IPS DF 6.9 (cell line): ENCODE measurements at regions not wholly inside any gene's neighbourhood (a gene's known extent, or its start where the extent isn't known, plus 50 kb on each side); places are given as distances from the start of the nearest gene placed in this dataset.

Source experiments
- DNase-seq: peaks from one replicate; pipeline ENCODE4 v3.0.0-alpha.2; 2013; ENCODE audit warnings: low read depth, low spot score
- H3K27ac ChIP-seq: one replicate; pipeline ENCODE4 v1.5.1; 2013; ENCODE audit warnings: low read length, control low read depth
- H3K27me3 ChIP-seq: 2 replicates; pipeline ENCODE4 v1.6.1; 2013; ENCODE audit warnings: mild to moderate bottlenecking, low read length; ENCODE audit not compliant: control insufficient read depth, insufficient read depth
- H3K36me3 ChIP-seq: 2 replicates; pipeline ENCODE4 v1.6.1; 2013; ENCODE audit warnings: low read length; ENCODE audit not compliant: control insufficient read depth, insufficient read depth
- H3K4me1 ChIP-seq: 2 replicates; pipeline ENCODE4 v1.6.1; 2013; ENCODE audit warnings: low read length; ENCODE audit not compliant: control insufficient read depth, insufficient read depth
- H3K4me3 ChIP-seq: 2 replicates; pipeline ENCODE4 v1.5.1; 2013; ENCODE audit warnings: mild to moderate bottlenecking, low read length
- H3K9me3 ChIP-seq: 2 replicates; pipeline ENCODE4 v1.6.1; 2013; ENCODE audit warnings: low read length, inconsistent platforms; ENCODE audit not compliant: control insufficient read depth, insufficient read depth
- WGBS: extraction: QIAGEN DNeasy Blood & Tissue Kit; methylation state at CpG from one replicate; pipeline ENCODE4 v1.1.7; 2013; ENCODE audit warnings: mixed read lengths, missing lambda C conversion rate; ENCODE audit not compliant: insufficient read length, insufficient coverage; 5-methylcytosine and 5-hydroxymethylcytosine counted together

GRCh38 chr1:59180735-59181134 is 116.2 kb upstream of the FGGY start:
- Histone ChIP-seq H3K9me3 (no peaks in the 10 kb centered on the region), H3K36me3 (no peaks in the 10 kb centered on the region), H3K4me3 (no peak overlapping the region), H3K27me3 (no peaks in the 10 kb centered on the region), H3K4me1 (no peaks in the 10 kb centered on the region), H3K27ac (no peak overlapping the region)
- no peak for DNase-seq
- no CpG with 5 or more reads among the region's 2 CpGs for WGBS

- Histone ChIP-seq H3K9me3 (no peaks in the 10 kb centered on the region), H3K4me1 (no peaks in the 10 kb centered on the region), H3K27ac (no peak overlapping the region), H3K36me3 (no peaks in the 10 kb centered on the region), H3K27me3 (no peaks in the 10 kb centered on the region), H3K4me3 (no peak overlapping the region)
- no peak for DNase-seq
- WGBS, result no CpG with 5 or more reads among the region's 3 CpGs
Measured at GRCh38 chr1:59183749-59184317, 113.1 kb upstream of the FGGY start.

GRCh38 chr1:59184365-59184905 is 112.5 kb upstream of the FGGY start:
- H3K4me1 ChIP-seq, result no peaks in the 10 kb centered on the region
- H3K36me3 ChIP-seq, result no peaks in the 10 kb centered on the region
- no peak for DNase-seq
- H3K27ac ChIP-seq, result no peak overlapping the region
- H3K27me3 ChIP-seq, result no peaks in the 10 kb centered on the region
- H3K9me3 ChIP-seq, result no peaks in the 10 kb centered on the region
- no peak overlapping the region for H3K4me3 ChIP-seq
- no CpG with 5 or more reads among the region's 5 CpGs for WGBS

- no peak for DNase-seq
- no CpG with 5 or more reads among the region's 4 CpGs for WGBS
Measured at GRCh38 chr1:59185163-59185860, 111.6 kb upstream of the FGGY start.

GRCh38 chr1:59186656-59187055 is 110.2 kb upstream of the FGGY start:
- Histone ChIP-seq H3K27me3 (no peaks in the 10 kb centered on the region), H3K4me1 (no peaks in the 10 kb centered on the region), H3K36me3 (no peaks in the 10 kb centered on the region), H3K4me3 (no peak overlapping the region), H3K9me3 (no peaks in the 10 kb centered on the region), H3K27ac (no peak overlapping the region)
- WGBS, result no CpG with 5 or more reads among the region's 3 CpGs
- DNase-seq, result no peak

More at GRCh38 chr1:59185163-59185860, 111.6 kb upstream of the FGGY start:
- H3K36me3 ChIP-seq, result no peaks in the 10 kb centered on the region
- no peaks in the 10 kb centered on the region for H3K4me1 ChIP-seq
- H3K9me3 ChIP-seq, result no peaks in the 10 kb centered on the region
- H3K4me3 ChIP-seq, result no peak overlapping the region
- H3K27me3 ChIP-seq, result no peaks in the 10 kb centered on the region
- no peak overlapping the region for H3K27ac ChIP-seq

- Histone ChIP-seq H3K4me3 (no peak overlapping the region), H3K27me3 (no peaks in the 10 kb centered on the region), H3K9me3 (no peaks in the 10 kb centered on the region), H3K27ac (no peak overlapping the region), H3K36me3 (no peaks in the 10 kb centered on the region), H3K4me1 (no peaks in the 10 kb centered on the region)
- no peak for DNase-seq
- no CpG with 5 or more reads among the region's 2 CpGs for WGBS
Measured at GRCh38 chr1:59188413-59189213, 108.3 kb upstream of the FGGY start.

- Histone ChIP-seq H3K4me3 (no peak overlapping the region), H3K4me1 (no peaks in the 10 kb centered on the region), H3K27me3 (no peaks in the 10 kb centered on the region), H3K36me3 (no peaks in the 10 kb centered on the region), H3K27ac (no peak overlapping the region), H3K9me3 (no peaks in the 10 kb centered on the region)
- no CpG with 5 or more reads among the region's 4 CpGs for WGBS
- no peak for DNase-seq
Measured at GRCh38 chr1:59193443-59194093, 103.3 kb upstream of the FGGY start.

- Histone ChIP-seq H3K36me3 (no peaks in the 10 kb centered on the region), H3K4me1 (no peaks in the 10 kb centered on the region), H3K4me3 (no peak overlapping the region), H3K9me3 (no peaks in the 10 kb centered on the region), H3K27ac (no peak overlapping the region), H3K27me3 (no peaks in the 10 kb centered on the region)
- no peak for DNase-seq
- WGBS, result no CpG with 5 or more reads among the region's 2 CpGs
Measured at GRCh38 chr1:59194621-59195020, 102.3 kb upstream of the FGGY start.

GRCh38 chr1:59195151-59195550 is 101.7 kb upstream of the FGGY start:
- DNase-seq, result no peak
- Histone ChIP-seq H3K27me3 (no peaks in the 10 kb centered on the region), H3K4me3 (no peak overlapping the region), H3K27ac (no peak overlapping the region), H3K36me3 (no peaks in the 10 kb centered on the region), H3K9me3 (no peaks in the 10 kb centered on the region), H3K4me1 (no peaks in the 10 kb centered on the region)
- WGBS, result no CpG with 5 or more reads among the region's 1 CpG

GRCh38 chr1:59198564-59198963 is 98.3 kb upstream of the FGGY start:
- no peak overlapping the region for H3K4me3 ChIP-seq
- no CpG with 5 or more reads among the region's 4 CpGs for WGBS
- H3K36me3 ChIP-seq, result no peaks in the 10 kb centered on the region
- no peaks in the 10 kb centered on the region for H3K27me3 ChIP-seq
- no peaks in the 10 kb centered on the region for H3K4me1 ChIP-seq
- H3K27ac ChIP-seq, result no peak overlapping the region
- DNase-seq, result no peak
- H3K9me3 ChIP-seq, result no peaks in the 10 kb centered on the region
